Cardiac fibroblast (primary cell): ENCODE measurements at regions not wholly inside any gene's neighbourhood (a gene's known extent, or its start where the extent isn't known, plus 50 kb on each side); places are given as distances from the start of the nearest gene placed in this dataset.

Experiments
- DNase-seq, 2 donors: peaks; one replicate each; pipeline versions ENCODE4 v3.0.0 to v3.0.0-alpha.2; 2010; ENCODE audit warnings: low read depth in 2 of 2
- H3K4me3 ChIP-seq, 2 donors: replicated peaks in 1 of 2; 1 replicate in 1 of 2; 2 replicates in 1 of 2; pipeline ENCODE4 v1.5.1; 2011; ENCODE audit warnings: low read depth in 2 of 2, low read length in 2 of 2, mild to moderate bottlenecking in 2 of 2, moderate library complexity in 1 of 2
- CTCF ChIP-seq: IDR thresholded peaks from one replicate; pipeline ENCODE4 v1.5.1; 2011; ENCODE audit warnings: low read depth, mild to moderate bottlenecking, low read length, inconsistent platforms

DNA sequence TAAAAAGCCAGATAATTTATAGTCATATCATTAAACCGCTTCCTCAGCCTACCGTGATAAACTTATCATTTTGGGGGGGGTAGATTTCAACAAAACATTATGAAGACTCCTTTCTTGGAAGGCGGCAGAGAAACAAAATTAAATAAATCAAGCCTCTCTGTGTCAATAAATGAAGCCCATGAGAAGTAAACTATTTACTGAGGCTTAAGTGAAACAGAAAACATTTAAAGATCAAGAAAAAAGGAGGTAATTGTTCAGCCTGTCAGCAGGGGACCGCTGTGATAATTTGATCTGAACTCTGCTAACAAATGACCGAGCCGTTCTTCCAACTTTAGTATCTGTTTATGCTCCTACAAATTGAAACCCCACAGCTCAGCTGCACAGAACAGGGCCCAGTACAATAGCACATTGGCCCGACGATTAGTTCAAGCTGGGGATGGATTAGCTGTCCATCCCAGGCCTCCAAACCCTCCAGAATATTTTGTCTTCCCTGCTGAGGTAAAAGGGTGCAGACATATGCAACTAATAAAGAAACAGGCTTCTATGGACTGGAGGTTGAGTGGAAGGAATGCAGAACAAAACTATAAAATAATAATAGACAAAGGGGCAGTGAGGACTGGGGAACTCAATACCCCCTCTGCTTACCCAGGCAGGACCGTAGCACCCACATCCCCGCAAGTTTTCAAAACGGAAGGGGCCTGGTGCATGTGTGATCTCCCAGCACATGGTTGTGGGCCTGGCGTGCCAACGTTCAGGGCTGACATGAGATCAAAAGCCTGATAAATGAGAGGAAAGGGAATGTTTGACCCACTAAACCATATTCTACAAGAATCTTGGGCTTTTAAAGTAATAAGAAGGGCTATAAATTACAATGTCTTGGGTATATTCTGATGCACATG is 298.1 kb upstream of the IRX5 start:
- no peak for TF ChIP-seq CTCF
- no peak for DNase-seq

DNA sequence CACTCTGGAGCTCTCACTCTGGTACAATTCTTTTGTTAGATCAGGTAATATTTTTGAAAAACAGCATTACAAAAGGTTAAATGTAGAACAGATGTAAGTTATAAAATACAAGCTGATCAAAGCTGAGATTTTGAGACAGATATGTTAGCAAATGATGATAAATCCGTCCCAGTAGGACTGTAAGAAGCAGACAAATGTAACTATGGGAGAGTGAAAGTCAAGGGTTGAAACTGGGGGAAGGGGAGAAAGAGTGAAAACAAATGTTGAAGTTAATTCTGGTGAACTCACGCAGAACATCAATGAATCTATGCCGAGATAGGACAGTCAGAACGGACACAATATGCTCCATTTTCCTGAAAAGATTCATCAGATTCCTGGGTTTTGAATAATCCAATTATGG is 298.9 kb upstream of the IRX5 start:
- no peak for TF ChIP-seq CTCF
- no peak overlapping the region for H3K4me3 ChIP-seq
- no peak for DNase-seq

More for the DNA sequence above, 298.1 kb upstream of the IRX5 start:
- H3K4me3 ChIP-seq, result no peak overlapping the region

DNA sequence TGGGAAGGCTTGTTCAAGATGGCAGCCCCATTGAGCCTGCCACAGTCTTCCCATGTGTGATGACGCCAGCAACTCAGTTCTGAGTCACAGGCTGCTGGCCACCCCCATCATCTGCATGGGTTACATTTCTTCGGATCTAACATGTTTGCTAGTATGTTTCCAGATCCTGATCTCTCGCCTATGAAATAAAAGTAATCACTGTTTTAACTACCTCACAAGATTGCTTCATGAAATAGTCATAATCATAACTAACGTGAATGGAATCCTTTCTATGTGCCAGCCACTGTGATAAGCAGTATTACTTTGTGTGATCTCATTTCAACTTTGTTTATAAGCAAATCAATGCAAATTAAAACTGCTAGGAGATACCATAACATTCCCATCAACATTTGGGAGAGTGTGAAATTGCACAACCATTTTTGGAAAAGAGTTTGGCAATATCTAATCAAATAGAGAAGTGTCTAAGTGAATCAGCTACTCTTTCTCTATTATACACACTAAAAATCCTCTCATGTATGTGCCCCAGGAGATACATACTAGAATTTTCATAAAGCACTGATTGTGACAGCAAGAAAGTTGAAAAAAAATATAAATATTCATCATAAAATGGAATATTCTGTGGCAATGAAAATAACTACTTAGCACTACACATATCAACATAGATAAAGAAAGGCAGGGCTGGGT is 300.2 kb upstream of the IRX5 start:
- TF ChIP-seq CTCF, result no peak
- DNase-seq, result peak; percentile 52 to 81

GRCh38 chr16:54628796-54629625 is 301.7 kb upstream of the IRX5 start:
- H3K4me3 ChIP-seq, result no peak overlapping the region
- no peak for TF ChIP-seq CTCF
- DNase-seq, result no peak

More for the DNA sequence above, 300.2 kb upstream of the IRX5 start:
- no peak overlapping the region for H3K4me3 ChIP-seq

DNA sequence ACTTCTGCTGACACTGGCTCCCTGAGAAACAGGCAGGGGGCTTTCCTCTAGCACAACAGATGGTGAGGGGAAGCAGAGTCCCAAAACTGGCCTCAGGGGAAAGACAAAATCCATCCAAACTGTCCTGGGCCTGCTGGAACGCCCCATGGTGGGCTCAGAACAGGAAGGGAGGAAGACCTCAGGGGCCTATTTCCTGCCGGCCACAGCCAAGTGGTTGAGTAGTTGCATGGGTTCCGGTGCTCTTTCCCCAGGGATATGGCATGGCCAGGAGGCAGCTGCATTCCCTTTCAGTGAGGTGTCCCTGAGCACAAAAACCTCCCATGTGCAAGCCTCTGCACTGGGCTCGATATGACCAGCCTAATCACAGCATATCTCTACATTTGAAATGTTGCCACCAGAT is 303.0 kb upstream of the IRX5 start:
- no peak for TF ChIP-seq CTCF
- DNase-seq, result peak; percentile 20 to 78
- H3K4me3 ChIP-seq, result no peak overlapping the region

DNA sequence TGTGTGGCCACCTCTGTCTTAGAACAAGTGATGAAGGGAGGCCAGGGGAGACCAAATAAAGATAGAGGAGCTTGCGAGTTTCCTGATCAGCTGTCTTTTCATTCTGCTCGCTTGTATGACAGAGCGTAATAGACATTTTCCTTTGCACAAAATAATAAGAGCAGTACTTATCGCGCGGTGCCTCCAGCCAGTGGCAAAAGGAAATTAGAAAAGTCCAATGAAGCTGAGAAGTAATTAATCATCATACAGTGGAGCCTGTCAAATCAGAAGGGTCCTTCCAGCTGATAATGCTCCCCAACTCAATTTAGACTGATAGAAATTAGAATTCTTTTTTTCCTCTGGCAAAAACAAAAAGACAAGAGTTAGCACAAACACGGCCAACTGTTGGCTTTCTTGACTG is 307.0 kb upstream of the IRX5 start:
- TF ChIP-seq CTCF, result no peak
- no peak for DNase-seq
- no peak overlapping the region for H3K4me3 ChIP-seq
